Neural progenitor cell (in vitro differentiated cells): ENCODE measurements at regions not wholly inside any gene's neighbourhood (a gene's known extent, or its start where the extent isn't known, plus 50 kb on each side); places are given as distances from the start of the nearest gene placed in this dataset.

Source experiments
- DNase-seq: peaks from one replicate; pipeline ENCODE4 v3.0.0-alpha.2; 2016; ENCODE audit warnings: low spot score
- H2AFZ ChIP-seq: fragments of 200-600 bp; sonication (generic); replicated peaks from 2 replicates; pipeline ENCODE4 v1.6.1; 2016; ENCODE audit warnings: antibody characterized with exemption
- H3F3A ChIP-seq: fragments of 200-600 bp; sonication (generic); 2 replicates; pipeline ENCODE4 v1.6.1; 2016; ENCODE audit warnings: antibody characterized with exemption, low read depth
- H3K27ac ChIP-seq: fragments of 200-600 bp; sonication (generic); 2 replicates; pipeline ENCODE4 v1.5.1; 2016; ENCODE audit warnings: mild to moderate bottlenecking
- H3K27me3 ChIP-seq: fragments of 200-600 bp; sonication (generic); 2 replicates; pipeline ENCODE4 v1.6.1; 2016; ENCODE audit warnings: mild to moderate bottlenecking, moderate library complexity
- H3K36me3 ChIP-seq: fragments of 200-600 bp; sonication (generic); 2 replicates; pipeline ENCODE4 v1.5.1; 2016
- H3K4me1 ChIP-seq: fragments of 200-600 bp; sonication (generic); 2 replicates; pipeline ENCODE4 v1.6.1; 2016; ENCODE audit warnings: mixed run types
- H3K4me2 ChIP-seq: fragments of 200-600 bp; sonication (generic); 2 replicates; pipeline ENCODE4 v1.6.1; 2016
- H3K4me3 ChIP-seq: fragments of 200-600 bp; sonication (generic); 2 replicates; pipeline ENCODE4 v1.5.1; 2016
- H3K79me2 ChIP-seq: fragments of 200-600 bp; sonication (generic); 2 replicates; pipeline ENCODE4 v1.6.1; 2016; ENCODE audit warnings: low read depth
- H3K9ac ChIP-seq: fragments of 200-600 bp; sonication (generic); 2 replicates; pipeline ENCODE4 v1.6.1; 2016
- H3K9me3 ChIP-seq: fragments of 200-600 bp; sonication (generic); 2 replicates; pipeline ENCODE4 v1.5.1; 2016; ENCODE audit warnings: low read depth
- H4K20me1 ChIP-seq: fragments of 200-600 bp; sonication (generic); 2 replicates; pipeline ENCODE4 v1.6.1; 2016; ENCODE audit warnings: low read depth
- H3K27ac Mint-ChIP-seq: 3 replicates; pipeline ENCODE4 v1.8.0; 2021; ENCODE audit warnings: mixed read lengths
- H3K27me3 Mint-ChIP-seq: 2 replicates; pipeline ENCODE4 v1.8.0; 2022; ENCODE audit warnings: low read depth, mild to moderate bottlenecking, inconsistent platforms, moderate library complexity, mixed read lengths; ENCODE audit not compliant: insufficient read depth
- H3K36me3 Mint-ChIP-seq: 3 replicates; pipeline ENCODE4 v1.8.0; 2021; ENCODE audit warnings: mixed read lengths
- H3K4me1 Mint-ChIP-seq: 3 replicates; pipeline ENCODE4 v1.8.0; 2021; ENCODE audit warnings: mixed read lengths
- H3K4me3 Mint-ChIP-seq: 3 replicates; pipeline ENCODE4 v1.8.0; 2021; ENCODE audit warnings: mild to moderate bottlenecking, moderate library complexity, mixed read lengths
- H3K9me3 Mint-ChIP-seq: 3 replicates; pipeline ENCODE4 v1.8.0; 2020; ENCODE audit warnings: mixed read lengths
- CTCF ChIP-seq: fragments of 200-600 bp; sonication (generic); IDR thresholded peaks from 2 replicates; pipeline ENCODE4 v1.5.1; 2017; ENCODE audit warnings: antibody characterized with exemption, mild to moderate bottlenecking
- EZH2 ChIP-seq: fragments of 200-600 bp; sonication (generic); IDR thresholded peaks from 2 replicates; pipeline ENCODE4 v1.6.1; 2017; ENCODE audit warnings: antibody characterized with exemption, mild to moderate bottlenecking, moderate library complexity
- EZH2phosphoT487 ChIP-seq: fragments of 200-600 bp; sonication (generic); IDR thresholded peaks from 2 replicates; pipeline ENCODE4 v1.6.1; 2017; ENCODE audit warnings: antibody characterized with exemption

- H3K4me1 Mint-ChIP-seq, result no peaks in the 10 kb centered on the region
- no peak overlapping the region for H3K27ac ChIP-seq
- H3K79me2 ChIP-seq, result no peaks in the 10 kb centered on the region
- H3K9ac ChIP-seq, result no peak overlapping the region
- H3K4me1 ChIP-seq, result no peaks in the 10 kb centered on the region
- no peaks in the 10 kb centered on the region for H3F3A ChIP-seq
- no peak overlapping the region for H3K4me3 ChIP-seq
- no peaks in the 10 kb centered on the region for H3K27me3 ChIP-seq
- no peak overlapping the region for H3K4me2 ChIP-seq
- no peaks in the 10 kb centered on the region for H4K20me1 ChIP-seq
- H3K4me3 Mint-ChIP-seq, result no peak overlapping the region
- H3K36me3 ChIP-seq, result no peaks in the 10 kb centered on the region
- TF ChIP-seq CTCF (no peak), EZH2 (no peak), EZH2phosphoT487 (no peak)
- no peak overlapping the region for H2AFZ ChIP-seq
- H3K27ac Mint-ChIP-seq, result no peak overlapping the region
- peaks cover 5% of the 10 kb centered on the region for H3K36me3 Mint-ChIP-seq
- H3K9me3 ChIP-seq, result no peaks in the 10 kb centered on the region
- no peak for DNase-seq
- peaks cover 4% of the 10 kb centered on the region for H3K27me3 Mint-ChIP-seq
- peaks cover 17% of the 10 kb centered on the region for H3K9me3 Mint-ChIP-seq
Observed at GRCh38 chr13:64371045-64371444, 2859.1 kb downstream of the PCDH9 start.

GRCh38 chr13:64369121-64369520, 2861.0 kb downstream of the PCDH9 start:
- Mint-ChIP-seq H3K4me1 (no peaks in the 10 kb centered on the region), H3K27ac (no peak overlapping the region), H3K27me3 (peaks cover 4% of the 10 kb centered on the region), H3K9me3 (peaks cover 14% of the 10 kb centered on the region), H3K4me3 (no peak overlapping the region), H3K36me3 (peaks cover 3% of the 10 kb centered on the region)
- Histone ChIP-seq H3K9ac (no peak overlapping the region), H4K20me1 (no peaks in the 10 kb centered on the region), H3K79me2 (no peaks in the 10 kb centered on the region), H3K36me3 (no peaks in the 10 kb centered on the region), H3K27ac (no peak overlapping the region), H2AFZ (no peak overlapping the region), H3K4me2 (no peak overlapping the region), H3K27me3 (no peaks in the 10 kb centered on the region), H3F3A (no peaks in the 10 kb centered on the region), H3K4me1 (no peaks in the 10 kb centered on the region), H3K4me3 (no peak overlapping the region), H3K9me3 (no peaks in the 10 kb centered on the region)
- DNase-seq, result no peak
- TF ChIP-seq CTCF (no peak), EZH2 (no peak), EZH2phosphoT487 (no peak)

- H3K4me2 ChIP-seq, result no peak overlapping the region
- Mint-ChIP-seq H3K4me1 (no peaks in the 10 kb centered on the region), H3K36me3 (no peaks in the 10 kb centered on the region), H3K9me3 (no peaks in the 10 kb centered on the region), H3K27me3 (peaks cover 3% of the 10 kb centered on the region), H3K27ac (no peak overlapping the region), H3K4me3 (no peak overlapping the region)
- H3K27ac ChIP-seq, result no peak overlapping the region
- no peak for DNase-seq
- H4K20me1 ChIP-seq, result no peaks in the 10 kb centered on the region
- H3F3A ChIP-seq, result no peaks in the 10 kb centered on the region
- no peaks in the 10 kb centered on the region for H3K4me1 ChIP-seq
- H3K36me3 ChIP-seq, result no peaks in the 10 kb centered on the region
- TF ChIP-seq EZH2 (no peak), CTCF (no peak), EZH2phosphoT487 (no peak)
- no peaks in the 10 kb centered on the region for H3K27me3 ChIP-seq
- H3K79me2 ChIP-seq, result no peaks in the 10 kb centered on the region
- H3K9me3 ChIP-seq, result no peaks in the 10 kb centered on the region
- no peak overlapping the region for H3K9ac ChIP-seq
- no peak overlapping the region for H3K4me3 ChIP-seq
- H2AFZ ChIP-seq, result no peak overlapping the region
Observed at GRCh38 chr13:64362564-64362963, 2867.6 kb downstream of the PCDH9 start.

- Histone ChIP-seq H2AFZ (no peak overlapping the region), H3K4me1 (no peaks in the 10 kb centered on the region), H3K27ac (no peak overlapping the region), H3K27me3 (no peaks in the 10 kb centered on the region), H3F3A (no peaks in the 10 kb centered on the region), H3K9ac (no peak overlapping the region), H3K4me2 (no peak overlapping the region), H3K9me3 (no peaks in the 10 kb centered on the region), H4K20me1 (no peaks in the 10 kb centered on the region), H3K4me3 (no peak overlapping the region), H3K36me3 (no peaks in the 10 kb centered on the region), H3K79me2 (no peaks in the 10 kb centered on the region)
- Mint-ChIP-seq H3K27ac (no peak overlapping the region), H3K27me3 (no peaks in the 10 kb centered on the region), H3K4me3 (no peak overlapping the region), H3K9me3 (peaks cover under 1% of the 10 kb centered on the region), H3K4me1 (no peaks in the 10 kb centered on the region), H3K36me3 (no peaks in the 10 kb centered on the region)
- TF ChIP-seq EZH2phosphoT487 (no peak), CTCF (no peak), EZH2 (no peak)
- no peak for DNase-seq
Observed at GRCh38 chr13:64347664-64348063, 2882.5 kb downstream of the PCDH9 start.
